ENCODE measurements at regions not wholly inside any gene's neighbourhood (a gene's known extent, or its start where the extent isn't known, plus 50 kb on each side); places are given as distances from the start of the nearest gene placed in this dataset.
"Not testable (repeated sequence)": the region's sequence is repeated elsewhere in the genome, so short reads cannot be mapped to it uniquely, and the experiment has no call there.

DNA sequence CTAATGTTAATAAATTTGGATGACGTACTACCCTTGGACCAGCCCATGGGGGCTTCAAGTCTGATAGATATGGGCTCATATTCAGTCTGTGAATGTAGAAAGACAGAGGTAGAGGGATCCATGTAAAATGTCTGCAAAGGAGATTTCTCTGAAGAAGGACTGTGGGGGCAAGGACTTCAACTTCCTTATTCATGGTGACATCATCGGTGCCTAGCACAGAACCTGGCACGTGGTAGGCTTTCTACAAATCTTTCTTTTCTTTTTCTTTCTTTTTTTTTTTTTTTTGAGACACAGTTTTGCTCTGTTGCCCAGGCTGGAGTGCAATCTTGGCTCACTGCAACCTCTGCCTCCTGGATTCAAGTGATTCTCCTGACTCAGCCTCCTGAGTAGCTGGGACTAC, 81.5 kb upstream of the CHD6 start:
- not testable (repeated sequence) for TF ChIP-seq EZH2 (IDR thresholded peaks at IDR 0.05; ENCODE audit: low read depth, low read length, severe bottlenecking); EP300 (IDR thresholded peaks at IDR 0.05; ENCODE audit: borderline replicate concordance in 1 of 2, low read depth in 2 of 2, low read length in 2 of 2); EGR1 (IDR thresholded peaks at IDR 0.05; ENCODE audit: borderline replicate concordance, low read depth, low read length); RAD21 (IDR thresholded peaks at IDR 0.05 in 1 of 2, conservative IDR thresholded peaks at IDR 0.05 in 1 of 2; ENCODE audit: low read depth in 2 of 2, low read length in 2 of 2)
- TF ChIP-seq, protein P1, sequence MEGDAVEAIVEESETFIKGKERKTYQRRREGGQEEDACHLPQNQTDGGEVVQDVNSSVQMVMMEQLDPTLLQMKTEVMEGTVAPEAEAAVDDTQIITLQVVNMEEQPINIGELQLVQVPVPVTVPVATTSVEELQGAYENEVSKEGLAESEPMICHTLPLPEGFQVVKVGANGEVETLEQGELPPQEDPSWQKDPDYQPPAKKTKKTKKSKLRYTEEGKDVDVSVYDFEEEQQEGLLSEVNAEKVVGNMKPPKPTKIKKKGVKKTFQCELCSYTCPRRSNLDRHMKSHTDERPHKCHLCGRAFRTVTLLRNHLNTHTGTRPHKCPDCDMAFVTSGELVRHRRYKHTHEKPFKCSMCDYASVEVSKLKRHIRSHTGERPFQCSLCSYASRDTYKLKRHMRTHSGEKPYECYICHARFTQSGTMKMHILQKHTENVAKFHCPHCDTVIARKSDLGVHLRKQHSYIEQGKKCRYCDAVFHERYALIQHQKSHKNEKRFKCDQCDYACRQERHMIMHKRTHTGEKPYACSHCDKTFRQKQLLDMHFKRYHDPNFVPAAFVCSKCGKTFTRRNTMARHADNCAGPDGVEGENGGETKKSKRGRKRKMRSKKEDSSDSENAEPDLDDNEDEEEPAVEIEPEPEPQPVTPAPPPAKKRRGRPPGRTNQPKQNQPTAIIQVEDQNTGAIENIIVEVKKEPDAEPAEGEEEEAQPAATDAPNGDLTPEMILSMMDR (IDR thresholded peaks at IDR 0.05; ENCODE audit: control extremely low read depth in 1 of 3, insufficient read depth in 1 of 3, low read depth in 1 of 3, low read length in 3 of 3) = not testable (repeated sequence)
- TF ChIP-seq, protein P2, sequence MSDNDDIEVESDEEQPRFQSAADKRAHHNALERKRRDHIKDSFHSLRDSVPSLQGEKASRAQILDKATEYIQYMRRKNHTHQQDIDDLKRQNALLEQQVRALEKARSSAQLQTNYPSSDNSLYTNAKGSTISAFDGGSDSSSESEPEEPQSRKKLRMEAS (IDR thresholded peaks at IDR 0.05) = not testable (repeated sequence)
- TF ChIP-seq, protein P3, sequence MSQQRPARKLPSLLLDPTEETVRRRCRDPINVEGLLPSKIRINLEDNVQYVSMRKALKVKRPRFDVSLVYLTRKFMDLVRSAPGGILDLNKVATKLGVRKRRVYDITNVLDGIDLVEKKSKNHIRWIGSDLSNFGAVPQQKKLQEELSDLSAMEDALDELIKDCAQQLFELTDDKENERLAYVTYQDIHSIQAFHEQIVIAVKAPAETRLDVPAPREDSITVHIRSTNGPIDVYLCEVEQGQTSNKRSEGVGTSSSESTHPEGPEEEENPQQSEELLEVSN (IDR thresholded peaks at IDR 0.05) = not testable (repeated sequence)

Measured in H1 (cell line).